Choroid plexus epithelial cell (primary cell): ENCODE measurements at regions not wholly inside any gene's neighbourhood (a gene's known extent, or its start where the extent isn't known, plus 50 kb on each side); places are given as distances from the start of the nearest gene placed in this dataset.

Source experiments
- DNase-seq: peaks from one replicate; pipeline ENCODE4 v3.0.0-alpha.2; 2010; ENCODE audit warnings: low read depth
- H3K4me3 ChIP-seq: 2 replicates; pipeline ENCODE4 v1.5.1; 2011; ENCODE audit warnings: low read depth, mild to moderate bottlenecking, control low read depth, low read length, moderate library complexity
- TF ChIP-seq, protein P1 (sequence below): conservative IDR thresholded peaks from 2 replicates; pipeline ENCODE4 v1.5.1; 2011; ENCODE audit warnings: low read depth, mild to moderate bottlenecking, control low read depth, inconsistent platforms, low read length, moderate library complexity

DNA sequence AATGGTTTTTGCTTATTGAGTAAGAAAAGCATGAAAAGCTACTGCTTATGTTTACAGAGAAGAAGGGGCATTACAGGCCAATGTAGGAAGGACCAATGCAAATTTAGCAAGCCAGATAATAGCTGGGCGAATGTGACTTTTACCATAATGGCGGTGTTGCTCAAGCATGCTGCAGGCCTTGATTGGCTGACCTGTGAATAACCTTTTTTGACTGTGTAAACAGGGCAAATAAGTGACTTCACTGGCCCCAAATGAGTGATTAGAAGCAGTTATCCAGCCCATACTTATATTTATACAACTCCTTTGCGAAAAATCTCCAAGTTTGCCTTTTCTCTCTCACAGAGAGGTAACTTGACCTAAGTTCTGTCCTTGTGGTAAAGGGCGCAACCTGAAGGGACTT is 146.9 kb downstream of the SP3 start:
- H3K4me3 ChIP-seq = no peak overlapping the region
- no peak for DNase-seq
- TF ChIP-seq, protein P1, sequence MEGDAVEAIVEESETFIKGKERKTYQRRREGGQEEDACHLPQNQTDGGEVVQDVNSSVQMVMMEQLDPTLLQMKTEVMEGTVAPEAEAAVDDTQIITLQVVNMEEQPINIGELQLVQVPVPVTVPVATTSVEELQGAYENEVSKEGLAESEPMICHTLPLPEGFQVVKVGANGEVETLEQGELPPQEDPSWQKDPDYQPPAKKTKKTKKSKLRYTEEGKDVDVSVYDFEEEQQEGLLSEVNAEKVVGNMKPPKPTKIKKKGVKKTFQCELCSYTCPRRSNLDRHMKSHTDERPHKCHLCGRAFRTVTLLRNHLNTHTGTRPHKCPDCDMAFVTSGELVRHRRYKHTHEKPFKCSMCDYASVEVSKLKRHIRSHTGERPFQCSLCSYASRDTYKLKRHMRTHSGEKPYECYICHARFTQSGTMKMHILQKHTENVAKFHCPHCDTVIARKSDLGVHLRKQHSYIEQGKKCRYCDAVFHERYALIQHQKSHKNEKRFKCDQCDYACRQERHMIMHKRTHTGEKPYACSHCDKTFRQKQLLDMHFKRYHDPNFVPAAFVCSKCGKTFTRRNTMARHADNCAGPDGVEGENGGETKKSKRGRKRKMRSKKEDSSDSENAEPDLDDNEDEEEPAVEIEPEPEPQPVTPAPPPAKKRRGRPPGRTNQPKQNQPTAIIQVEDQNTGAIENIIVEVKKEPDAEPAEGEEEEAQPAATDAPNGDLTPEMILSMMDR = no peak

DNA sequence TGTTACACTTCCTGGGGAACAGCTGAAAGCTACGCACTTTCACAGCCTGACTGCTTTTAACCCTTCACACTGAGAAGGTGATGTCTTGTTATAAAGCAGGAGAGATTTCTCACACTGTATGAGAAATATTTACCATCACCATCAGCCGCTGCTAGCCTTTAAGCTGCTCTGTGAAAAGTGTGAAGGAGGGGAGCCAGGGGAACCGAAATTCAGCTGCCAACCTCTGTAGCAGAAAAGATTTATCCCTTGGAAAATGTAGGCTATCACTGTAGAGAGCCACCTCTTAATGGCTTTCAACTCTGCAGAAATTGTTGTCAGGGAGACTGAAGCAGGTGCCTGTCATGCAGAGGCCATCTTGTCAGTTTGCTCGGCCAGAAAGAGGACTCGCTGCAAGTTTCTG is 145.3 kb downstream of the SP3 start:
- H3K4me3 ChIP-seq = no peak overlapping the region
- DNase-seq = no peak
- TF ChIP-seq, protein P1 = no peak

DNA sequence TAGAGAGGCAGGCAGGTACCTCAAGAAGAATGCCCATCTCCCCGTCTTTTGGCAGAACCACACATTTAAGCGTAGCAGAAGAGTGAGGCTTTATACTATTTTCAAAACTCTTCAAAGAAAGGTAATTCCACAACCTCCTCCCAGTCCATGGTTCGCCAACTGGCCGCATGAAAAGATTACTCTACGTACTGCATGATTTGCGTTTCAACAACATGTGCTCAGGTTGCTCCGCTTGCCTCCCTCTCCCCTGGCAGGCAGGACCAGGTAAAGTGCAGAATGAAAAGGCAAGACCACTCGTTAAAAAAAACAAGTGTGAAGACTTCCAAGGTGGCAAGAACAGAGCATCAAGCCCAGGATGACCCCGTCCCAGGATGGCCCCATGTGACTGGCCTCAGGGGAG is 143.7 kb downstream of the SP3 start:
- TF ChIP-seq, protein P1 = no peak
- DNase-seq = no peak
- H3K4me3 ChIP-seq = no peak overlapping the region

DNA sequence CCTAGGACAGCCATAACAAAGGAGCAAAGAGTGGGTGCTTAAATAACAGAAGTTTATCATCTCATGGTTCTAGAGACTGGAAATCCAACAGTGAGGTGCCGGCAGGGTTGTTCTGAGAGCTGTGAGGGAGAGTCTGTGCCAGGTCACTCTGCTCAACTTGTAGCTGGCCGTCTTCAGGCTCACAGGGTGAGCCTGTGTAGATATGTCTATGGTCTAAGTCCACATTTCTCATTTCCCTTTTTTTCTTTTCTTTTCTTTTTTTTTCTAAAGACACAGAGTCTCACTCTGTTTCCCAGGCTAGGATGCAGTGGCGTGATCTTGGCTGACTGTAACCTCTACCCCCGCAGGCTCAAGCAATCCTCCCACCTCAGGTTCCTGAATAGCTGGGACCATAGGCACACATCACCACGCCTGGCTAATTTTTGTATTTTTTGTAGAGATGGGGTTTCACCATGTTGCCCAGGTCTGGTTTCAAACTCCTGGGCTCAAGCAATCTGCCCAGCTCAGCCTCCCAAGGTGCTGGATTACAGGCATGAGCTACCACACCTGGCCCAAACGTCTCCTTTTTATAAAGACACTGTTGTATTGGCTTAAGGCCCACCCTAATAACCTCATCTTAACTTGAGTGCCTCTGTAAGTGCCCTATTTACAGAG is 142.2 kb downstream of the SP3 start:
- no peak overlapping the region for H3K4me3 ChIP-seq
- TF ChIP-seq, protein P1 = no peak
- DNase-seq = no peak

DNA sequence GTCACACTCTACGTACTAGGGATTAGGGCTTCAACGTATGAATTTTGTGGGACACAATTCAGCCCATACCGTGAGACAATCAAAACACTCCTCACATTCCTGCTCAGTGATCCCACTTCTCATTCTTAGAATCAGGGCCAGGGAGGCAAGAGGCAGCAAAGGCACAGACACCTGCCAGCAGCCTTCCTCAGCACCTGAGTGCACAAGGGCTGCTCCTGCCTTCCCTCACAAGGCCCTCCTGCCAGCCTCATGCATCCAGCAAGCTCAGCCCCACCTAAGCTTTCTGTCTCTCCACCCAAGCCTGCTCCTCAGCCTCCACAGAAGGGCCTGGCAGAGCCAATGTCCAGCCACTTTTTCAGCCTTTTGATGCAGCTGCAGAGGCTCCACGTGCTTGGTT is 141.6 kb downstream of the SP3 start:
- no peak for DNase-seq
- TF ChIP-seq, protein P1 = no peak
- H3K4me3 ChIP-seq = no peak overlapping the region

DNA sequence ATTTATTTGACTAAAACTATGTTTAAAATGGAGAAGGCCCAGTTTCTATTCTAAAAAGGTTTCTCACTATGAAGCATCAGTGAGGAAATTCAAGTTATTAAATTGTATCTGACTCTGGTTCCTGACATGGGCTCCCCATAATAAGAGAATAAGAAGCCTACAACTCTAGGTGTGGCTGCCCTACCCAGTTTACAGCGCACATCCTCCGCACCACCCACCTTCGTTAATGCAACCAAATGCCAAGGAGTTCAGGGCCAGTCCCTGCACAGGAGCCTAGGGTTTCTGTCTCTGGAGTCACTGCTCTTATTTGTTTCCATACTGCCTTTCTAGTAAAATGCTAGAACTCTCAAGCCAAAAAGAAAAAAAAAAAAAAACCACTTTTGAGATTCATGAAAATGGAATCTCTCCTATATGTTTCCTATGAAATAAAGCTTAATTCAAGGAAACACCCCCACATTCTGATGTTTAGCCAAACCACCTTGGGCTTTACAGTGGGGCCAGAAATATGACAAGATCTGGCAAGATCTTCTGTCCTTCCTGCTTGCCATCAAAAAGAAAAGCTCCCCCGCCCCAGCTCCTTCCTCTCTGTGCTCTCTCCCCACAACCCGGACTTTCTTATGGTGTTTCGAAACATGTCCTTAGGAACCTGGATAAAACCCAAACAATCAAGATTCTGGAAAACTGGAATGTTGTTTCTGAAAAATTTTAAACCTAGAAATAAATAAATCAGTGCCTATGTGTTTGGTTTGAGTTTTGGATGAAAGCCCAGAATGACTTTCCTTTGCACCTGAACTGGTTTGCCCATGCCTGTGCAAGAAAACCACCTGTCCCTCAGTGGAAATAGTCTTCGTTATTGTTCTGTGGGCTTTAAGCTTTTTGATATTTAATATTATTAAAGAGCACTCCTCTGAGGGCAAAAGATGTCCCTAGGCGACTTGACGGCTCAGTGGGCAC is 136.7 kb downstream of the SP3 start:
- TF ChIP-seq, protein P1 = no peak
- DNase-seq = no peak
- H3K4me3 ChIP-seq = no peak overlapping the region
